HEK293 (cell line): ENCODE measurements at regions not wholly inside any gene's neighbourhood (a gene's known extent, or its start where the extent isn't known, plus 50 kb on each side); places are given as distances from the start of the nearest gene placed in this dataset.

Experiments used
- INSM2 ChIP-seq: fragments of 450-650 bp; formaldehyde crosslinking; IDR thresholded peaks from 2 replicates; pipeline ENCODE4 v1.5.1; 2016; ENCODE audit warnings: missing biosample characterization, missing genetic modification characterization
- YY1 ChIP-seq: fragments of 450-650 bp; formaldehyde crosslinking; IDR thresholded peaks from 2 replicates; pipeline ENCODE4 v1.5.1; 2018; ENCODE audit warnings: missing biosample characterization, missing genetic modification characterization
- ZNF121 ChIP-seq: fragments of 450-650 bp; formaldehyde crosslinking; IDR thresholded peaks from 2 replicates; pipeline ENCODE4 v1.5.1; 2016; ENCODE audit warnings: missing biosample characterization, missing genetic modification characterization
- ZNF138 ChIP-seq: fragments of 450-650 bp; formaldehyde crosslinking; IDR thresholded peaks from 2 replicates; pipeline ENCODE4 v1.5.1; 2016; ENCODE audit warnings: missing biosample characterization, missing genetic modification characterization, borderline replicate concordance
- ZNF433 ChIP-seq: fragments of 450-650 bp; formaldehyde crosslinking; IDR thresholded peaks from 2 replicates; pipeline ENCODE4 v1.5.1; 2016; ENCODE audit warnings: missing biosample characterization, missing genetic modification characterization, low read depth
- ZNF843 ChIP-seq: fragments of 450-650 bp; formaldehyde crosslinking; IDR thresholded peaks from 2 replicates; pipeline ENCODE4 v1.5.1; 2016; ENCODE audit warnings: missing biosample characterization, missing genetic modification characterization
- TF ChIP-seq, protein P1 (sequence below): fragments of 450-650 bp; formaldehyde crosslinking; IDR thresholded peaks from 2 replicates; pipeline ENCODE4 v1.5.1; 2016; ENCODE audit warnings: missing biosample characterization, missing genetic modification characterization

GRCh38 chr5:62741761-62742160 lies 163.1 kb downstream of the LRRC70 start:
- no peak for TF ChIP-seq ZNF121 (tag by site-specific recombination)
- no peak for TF ChIP-seq ZNF843 (tag by site-specific recombination)
- TF ChIP-seq ZNF433 (tag by site-specific recombination): no peak
- TF ChIP-seq YY1 (tag by site-specific recombination): no peak
- no peak for TF ChIP-seq ZNF138 (tag by site-specific recombination)
- TF ChIP-seq, protein P1, sequence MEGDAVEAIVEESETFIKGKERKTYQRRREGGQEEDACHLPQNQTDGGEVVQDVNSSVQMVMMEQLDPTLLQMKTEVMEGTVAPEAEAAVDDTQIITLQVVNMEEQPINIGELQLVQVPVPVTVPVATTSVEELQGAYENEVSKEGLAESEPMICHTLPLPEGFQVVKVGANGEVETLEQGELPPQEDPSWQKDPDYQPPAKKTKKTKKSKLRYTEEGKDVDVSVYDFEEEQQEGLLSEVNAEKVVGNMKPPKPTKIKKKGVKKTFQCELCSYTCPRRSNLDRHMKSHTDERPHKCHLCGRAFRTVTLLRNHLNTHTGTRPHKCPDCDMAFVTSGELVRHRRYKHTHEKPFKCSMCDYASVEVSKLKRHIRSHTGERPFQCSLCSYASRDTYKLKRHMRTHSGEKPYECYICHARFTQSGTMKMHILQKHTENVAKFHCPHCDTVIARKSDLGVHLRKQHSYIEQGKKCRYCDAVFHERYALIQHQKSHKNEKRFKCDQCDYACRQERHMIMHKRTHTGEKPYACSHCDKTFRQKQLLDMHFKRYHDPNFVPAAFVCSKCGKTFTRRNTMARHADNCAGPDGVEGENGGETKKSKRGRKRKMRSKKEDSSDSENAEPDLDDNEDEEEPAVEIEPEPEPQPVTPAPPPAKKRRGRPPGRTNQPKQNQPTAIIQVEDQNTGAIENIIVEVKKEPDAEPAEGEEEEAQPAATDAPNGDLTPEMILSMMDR (tag by site-specific recombination): no peak
- TF ChIP-seq INSM2 (tag by site-specific recombination): no peak
